ENCODE measurements at regions not wholly inside any gene's neighbourhood (a gene's known extent, or its start where the extent isn't known, plus 50 kb on each side); places are given as distances from the start of the nearest gene placed in this dataset.
"Not testable (repeated sequence)": the region's sequence is repeated elsewhere in the genome, so short reads cannot be mapped to it uniquely, and the experiment has no call there.

GRCh38 chr4:18611026-18611425 lies 589.5 kb upstream of the LCORL start:
- DNase-seq, result no peak

- DNase-seq, result no peak
Measured at GRCh38 chr4:18608908-18609533, 587.5 kb upstream of the LCORL start.

- DNase-seq, result not testable (repeated sequence)
Measured at GRCh38 chr4:18602610-18603009, 581.1 kb upstream of the LCORL start.

GRCh38 chr4:18593297-18594002 lies 571.9 kb upstream of the LCORL start:
- peak; percentile 61 for DNase-seq

GRCh38 chr4:18582841-18583240 lies 561.3 kb upstream of the LCORL start:
- no peak for DNase-seq

- no peak for DNase-seq
Measured at GRCh38 chr4:18578307-18578706, 556.8 kb upstream of the LCORL start.

- no peak for DNase-seq
Measured at GRCh38 chr4:18572481-18572880, 550.9 kb upstream of the LCORL start.

GRCh38 chr4:18571301-18571761 lies 549.8 kb upstream of the LCORL start:
- DNase-seq, result no peak

- no peak for DNase-seq
Measured at GRCh38 chr4:18570370-18570769, 548.8 kb upstream of the LCORL start.

- DNase-seq, result no peak
Measured at GRCh38 chr4:18568600-18568999, 547.0 kb upstream of the LCORL start.

GRCh38 chr4:18566970-18567799 lies 545.6 kb upstream of the LCORL start:
- no peak for DNase-seq

- DNase-seq, result no peak
Measured at GRCh38 chr4:18559492-18559891, 537.9 kb upstream of the LCORL start.

GRCh38 chr4:18556402-18556801 lies 534.8 kb upstream of the LCORL start:
- no peak for DNase-seq

- DNase-seq, result no peak
Measured at GRCh38 chr4:18540349-18540748, 518.8 kb upstream of the LCORL start.

- no peak for DNase-seq
Measured at GRCh38 chr4:18538121-18538520, 516.6 kb upstream of the LCORL start.

GRCh38 chr4:18536428-18536827 lies 514.9 kb upstream of the LCORL start:
- DNase-seq, result no peak

- no peak for DNase-seq
Measured at GRCh38 chr4:18535948-18536347, 514.4 kb upstream of the LCORL start.

GRCh38 chr4:18533262-18533775 lies 511.8 kb upstream of the LCORL start:
- no peak for DNase-seq

- DNase-seq, result no peak
Measured at GRCh38 chr4:18531731-18532130, 510.2 kb upstream of the LCORL start.

GRCh38 chr4:18529482-18529881 lies 507.9 kb upstream of the LCORL start:
- no peak for DNase-seq

- DNase-seq, result no peak
Measured at GRCh38 chr4:18524667-18525066, 503.1 kb upstream of the LCORL start.

GRCh38 chr4:18518098-18518497 lies 496.5 kb upstream of the LCORL start:
- no peak for DNase-seq

GRCh38 chr4:18513861-18514260 lies 492.3 kb upstream of the LCORL start:
- no peak for DNase-seq

GRCh38 chr4:18512718-18513117 lies 491.2 kb upstream of the LCORL start:
- no peak for DNase-seq

Measured in fibroblast of skin of right quadriceps (primary cell).